A204.1 (cell line): ENCODE measurements at regions not wholly inside any gene's neighbourhood (a gene's known extent, or its start where the extent isn't known, plus 50 kb on each side); places are given as distances from the start of the nearest gene placed in this dataset.
"Not testable (repeated sequence)": the region's sequence is repeated elsewhere in the genome, so short reads cannot be mapped to it uniquely, and the experiment has no call there.

Experiments used
- FAIRE-seq: peaks from 2 replicates; lab custom pipeline; 2012; peaks lifted over from hg19 to GRCh38; lab: Jason Lieb, UNC

- no peak for FAIRE-seq
Measured at GRCh38 chr12:42916143-42916542, 326.6 kb upstream of the PRICKLE1 start.

- no peak for FAIRE-seq
Measured at GRCh38 chr12:42915426-42915825, 325.9 kb upstream of the PRICKLE1 start.

- FAIRE-seq: no peak
Measured at GRCh38 chr12:42912367-42912766, 322.8 kb upstream of the PRICKLE1 start.

- FAIRE-seq: no peak
Measured at GRCh38 chr12:42910656-42911055, 321.1 kb upstream of the PRICKLE1 start.

GRCh38 chr12:42908712-42909111 is 319.2 kb upstream of the PRICKLE1 start:
- no peak for FAIRE-seq

- not testable (repeated sequence) for FAIRE-seq
Measured at GRCh38 chr12:42906801-42907200, 317.3 kb upstream of the PRICKLE1 start.

- FAIRE-seq: no peak
Measured at GRCh38 chr12:42905419-42905705, 315.8 kb upstream of the PRICKLE1 start.

- no peak for FAIRE-seq
Measured at GRCh38 chr12:42904683-42905418, 315.3 kb upstream of the PRICKLE1 start.

- FAIRE-seq: no peak
Measured at GRCh38 chr12:42903736-42904135, 314.2 kb upstream of the PRICKLE1 start.

GRCh38 chr12:42902001-42902400 is 312.5 kb upstream of the PRICKLE1 start:
- FAIRE-seq: no peak

- FAIRE-seq: no peak
Measured at GRCh38 chr12:42893803-42894202, 304.3 kb upstream of the PRICKLE1 start.

GRCh38 chr12:42892702-42893551 is 303.4 kb upstream of the PRICKLE1 start:
- no peak for FAIRE-seq

- FAIRE-seq: no peak
Measured at GRCh38 chr12:42887657-42888056, 298.1 kb upstream of the PRICKLE1 start.

- no peak for FAIRE-seq
Measured at GRCh38 chr12:42886160-42886559, 296.6 kb upstream of the PRICKLE1 start.

GRCh38 chr12:42885677-42886076 is 296.1 kb upstream of the PRICKLE1 start:
- FAIRE-seq: no peak

- no peak for FAIRE-seq
Measured at GRCh38 chr12:42884116-42884515, 294.6 kb upstream of the PRICKLE1 start.

- FAIRE-seq: no peak
Measured at GRCh38 chr12:42873401-42873800, 283.9 kb upstream of the PRICKLE1 start.

GRCh38 chr12:42871816-42872215 is 282.3 kb upstream of the PRICKLE1 start:
- no peak for FAIRE-seq

- no peak for FAIRE-seq
Measured at GRCh38 chr12:42868291-42868690, 278.7 kb upstream of the PRICKLE1 start.

- no peak for FAIRE-seq
Measured at GRCh38 chr12:42865282-42865681, 275.7 kb upstream of the PRICKLE1 start.

- FAIRE-seq: no peak
Measured at GRCh38 chr12:42862055-42862454, 272.5 kb upstream of the PRICKLE1 start.

- not testable (repeated sequence) for FAIRE-seq
Measured at GRCh38 chr12:42860331-42860730, 270.8 kb upstream of the PRICKLE1 start.

GRCh38 chr12:42859612-42860011 is 270.1 kb upstream of the PRICKLE1 start:
- no peak for FAIRE-seq

GRCh38 chr12:42857106-42857505 is 267.6 kb upstream of the PRICKLE1 start:
- no peak for FAIRE-seq
